Thyroid gland (tissue), 4 donors: ENCODE measurements at regions not wholly inside any gene's neighbourhood (a gene's known extent, or its start where the extent isn't known, plus 50 kb on each side); places are given as distances from the start of the nearest gene placed in this dataset.
"Not testable (repeated sequence)": the region's sequence is repeated elsewhere in the genome, so short reads cannot be mapped to it uniquely, and the experiment has no call there.

Source experiments
- POLR2A ChIP-seq, 2 donors: fragments of 450-650 bp; IDR thresholded peaks; one replicate each; pipeline ENCODE4 v1.6.1; 2017; ENCODE audit warnings: antibody characterized with exemption in 2 of 2, mild to moderate bottlenecking in 2 of 2, moderate library complexity in 1 of 2
- TF ChIP-seq, protein P1 (sequence below), 6 experiments: fragments of 200-600 bp in 3 of 6; fragments of 450-650 bp in 3 of 6; sonication (generic) in 3 of 6; IDR thresholded peaks; one replicate each; pipeline ENCODE4 v1.5.1; 2016 to 2019; ENCODE audit warnings: antibody characterized with exemption in 6 of 6, mild to moderate bottlenecking in 2 of 6, inconsistent platforms in 1 of 6, moderate library complexity in 1 of 6

- TF ChIP-seq, protein P1, sequence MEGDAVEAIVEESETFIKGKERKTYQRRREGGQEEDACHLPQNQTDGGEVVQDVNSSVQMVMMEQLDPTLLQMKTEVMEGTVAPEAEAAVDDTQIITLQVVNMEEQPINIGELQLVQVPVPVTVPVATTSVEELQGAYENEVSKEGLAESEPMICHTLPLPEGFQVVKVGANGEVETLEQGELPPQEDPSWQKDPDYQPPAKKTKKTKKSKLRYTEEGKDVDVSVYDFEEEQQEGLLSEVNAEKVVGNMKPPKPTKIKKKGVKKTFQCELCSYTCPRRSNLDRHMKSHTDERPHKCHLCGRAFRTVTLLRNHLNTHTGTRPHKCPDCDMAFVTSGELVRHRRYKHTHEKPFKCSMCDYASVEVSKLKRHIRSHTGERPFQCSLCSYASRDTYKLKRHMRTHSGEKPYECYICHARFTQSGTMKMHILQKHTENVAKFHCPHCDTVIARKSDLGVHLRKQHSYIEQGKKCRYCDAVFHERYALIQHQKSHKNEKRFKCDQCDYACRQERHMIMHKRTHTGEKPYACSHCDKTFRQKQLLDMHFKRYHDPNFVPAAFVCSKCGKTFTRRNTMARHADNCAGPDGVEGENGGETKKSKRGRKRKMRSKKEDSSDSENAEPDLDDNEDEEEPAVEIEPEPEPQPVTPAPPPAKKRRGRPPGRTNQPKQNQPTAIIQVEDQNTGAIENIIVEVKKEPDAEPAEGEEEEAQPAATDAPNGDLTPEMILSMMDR (IDR thresholded peaks at IDR 0.05) = not testable (repeated sequence)
- TF ChIP-seq POLR2A (IDR thresholded peaks at IDR 0.05) = not testable (repeated sequence)
Measured at GRCh38 chr5:21340233-21340632, 1352.2 kb upstream of the CDH18 start.
